Ishikawa (cell line): ENCODE measurements at regions not wholly inside any gene's neighbourhood (a gene's known extent, or its start where the extent isn't known, plus 50 kb on each side); places are given as distances from the start of the nearest gene placed in this dataset.

ENCODE experiments used
- CEBPB ChIP-seq: IDR thresholded peaks from 2 replicates; pipeline ENCODE4 v1.6.1; 2012
- CREB1 ChIP-seq: IDR thresholded peaks from 2 replicates; pipeline ENCODE4 v1.6.1; 2012; ENCODE audit warnings: low read depth
- EGR1 ChIP-seq: IDR thresholded peaks from 2 replicates; pipeline ENCODE4 v1.6.1; 2012
- EP300 ChIP-seq: IDR thresholded peaks from 2 replicates; pipeline ENCODE4 v1.6.1; 2012; ENCODE audit warnings: borderline replicate concordance
- FOXM1 ChIP-seq: IDR thresholded peaks from 2 replicates; pipeline ENCODE4 v1.6.1; 2012; ENCODE audit warnings: low read depth, borderline replicate concordance
- MAX ChIP-seq: IDR thresholded peaks from 2 replicates; pipeline ENCODE4 v1.6.1; 2012
- NFIC ChIP-seq: IDR thresholded peaks from 2 replicates; pipeline ENCODE4 v1.6.1; 2012
- RAD21 ChIP-seq: IDR thresholded peaks from 2 replicates; pipeline ENCODE4 v1.6.1; 2012; ENCODE audit warnings: low read depth
- REST ChIP-seq: IDR thresholded peaks from 2 replicates; pipeline ENCODE4 v1.6.1; 2012; ENCODE audit warnings: low read depth, mild to moderate bottlenecking
- TAF1 ChIP-seq: IDR thresholded peaks from 2 replicates; pipeline ENCODE4 v1.6.1; 2012; ENCODE audit warnings: low read depth, mild to moderate bottlenecking
- TCF12 ChIP-seq: IDR thresholded peaks from 2 replicates; pipeline ENCODE4 v1.6.1; 2012; ENCODE audit warnings: low read depth
- TEAD4 ChIP-seq: IDR thresholded peaks from 2 replicates; pipeline ENCODE4 v1.6.1; 2012
- USF1 ChIP-seq: IDR thresholded peaks from 2 replicates; pipeline ENCODE4 v1.6.1; 2012
- YY1 ChIP-seq: IDR thresholded peaks from 2 replicates; pipeline ENCODE4 v1.6.1; 2012; ENCODE audit warnings: low read depth
- ZBTB7A ChIP-seq: IDR thresholded peaks from 2 replicates; pipeline ENCODE4 v1.6.1; 2012; ENCODE audit warnings: low read depth

GRCh38 chr4:53734584-53735353, 143.5 kb upstream of the LNX1 start:
- no peak for TF ChIP-seq TEAD4
- TF ChIP-seq YY1 = no peak
- TF ChIP-seq USF1 = no peak
- no peak for TF ChIP-seq TAF1
- TF ChIP-seq CEBPB = no peak
- TF ChIP-seq EGR1 = no peak

- no peak for TF ChIP-seq FOXM1
- no peak for TF ChIP-seq TAF1
- no peak for TF ChIP-seq RAD21
- no peak for TF ChIP-seq REST
- no peak for TF ChIP-seq CEBPB
- no peak for TF ChIP-seq NFIC
- no peak for TF ChIP-seq EGR1
- no peak for TF ChIP-seq TCF12
- no peak for TF ChIP-seq EP300
- TF ChIP-seq ZBTB7A = no peak
- no peak for TF ChIP-seq TEAD4
- TF ChIP-seq MAX = no peak
- TF ChIP-seq USF1 = no peak
Measured at GRCh38 chr4:53734182-53734581, 142.9 kb upstream of the LNX1 start.

- TF ChIP-seq CREB1 = no peak
- no peak for TF ChIP-seq EGR1
- TF ChIP-seq TEAD4 = no peak
- no peak for TF ChIP-seq REST
- no peak for TF ChIP-seq MAX
- TF ChIP-seq CEBPB = no peak
- TF ChIP-seq ZBTB7A = no peak
- no peak for TF ChIP-seq TAF1
- TF ChIP-seq EP300 = no peak
- TF ChIP-seq FOXM1 = no peak
- TF ChIP-seq RAD21 = no peak
- no peak for TF ChIP-seq NFIC
- TF ChIP-seq USF1 = no peak
Measured at GRCh38 chr4:53732661-53733060, 141.4 kb upstream of the LNX1 start.

GRCh38 chr4:53730031-53730805, 138.9 kb upstream of the LNX1 start:
- TF ChIP-seq MAX (no peak), CREB1 (no peak), REST (no peak), CEBPB (no peak), RAD21 (no peak), EGR1 (no peak)
